ENCODE measurements at regions not wholly inside any gene's neighbourhood (a gene's known extent, or its start where the extent isn't known, plus 50 kb on each side); places are given as distances from the start of the nearest gene placed in this dataset.
"Not testable (repeated sequence)": the region's sequence is repeated elsewhere in the genome, so short reads cannot be mapped to it uniquely, and the experiment has no call there.

DNA sequence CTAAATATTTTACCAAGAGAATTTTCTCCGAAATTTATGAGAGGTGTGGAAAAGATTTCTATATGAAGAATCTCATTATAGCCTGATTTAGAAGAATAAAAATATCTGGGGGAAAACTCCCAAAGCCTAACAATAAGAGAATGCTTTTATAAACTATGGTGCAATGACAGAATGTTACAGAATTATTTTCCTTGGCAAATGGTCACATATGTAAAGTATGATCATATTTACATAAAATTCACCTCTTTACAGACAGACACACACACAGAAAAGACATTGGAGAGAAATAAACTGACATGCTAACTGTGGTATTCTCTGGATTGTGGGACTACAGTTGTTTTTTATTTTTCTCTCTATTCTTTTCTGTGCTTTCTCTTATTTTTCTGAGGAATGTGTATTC, 226.3 kb upstream of the USP24 start:
- Mint-ChIP-seq H3K9me3 (no peaks in the 10 kb centered on the region), H3K4me1 (ENCODE audit: low read depth) (peaks cover 43% of the 10 kb centered on the region), H3K4me3 (no peak overlapping the region), H3K27ac (no peak overlapping the region), H3K36me3 (ENCODE audit: low read depth) (peaks cover 7% of the 10 kb centered on the region), H3K27me3 (ENCODE audit: insufficient read depth) (no peaks in the 10 kb centered on the region)
- TF ChIP-seq, protein P1, sequence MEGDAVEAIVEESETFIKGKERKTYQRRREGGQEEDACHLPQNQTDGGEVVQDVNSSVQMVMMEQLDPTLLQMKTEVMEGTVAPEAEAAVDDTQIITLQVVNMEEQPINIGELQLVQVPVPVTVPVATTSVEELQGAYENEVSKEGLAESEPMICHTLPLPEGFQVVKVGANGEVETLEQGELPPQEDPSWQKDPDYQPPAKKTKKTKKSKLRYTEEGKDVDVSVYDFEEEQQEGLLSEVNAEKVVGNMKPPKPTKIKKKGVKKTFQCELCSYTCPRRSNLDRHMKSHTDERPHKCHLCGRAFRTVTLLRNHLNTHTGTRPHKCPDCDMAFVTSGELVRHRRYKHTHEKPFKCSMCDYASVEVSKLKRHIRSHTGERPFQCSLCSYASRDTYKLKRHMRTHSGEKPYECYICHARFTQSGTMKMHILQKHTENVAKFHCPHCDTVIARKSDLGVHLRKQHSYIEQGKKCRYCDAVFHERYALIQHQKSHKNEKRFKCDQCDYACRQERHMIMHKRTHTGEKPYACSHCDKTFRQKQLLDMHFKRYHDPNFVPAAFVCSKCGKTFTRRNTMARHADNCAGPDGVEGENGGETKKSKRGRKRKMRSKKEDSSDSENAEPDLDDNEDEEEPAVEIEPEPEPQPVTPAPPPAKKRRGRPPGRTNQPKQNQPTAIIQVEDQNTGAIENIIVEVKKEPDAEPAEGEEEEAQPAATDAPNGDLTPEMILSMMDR (IDR thresholded peaks at IDR 0.05), result no peak
- no peak for DNase-seq

DNA sequence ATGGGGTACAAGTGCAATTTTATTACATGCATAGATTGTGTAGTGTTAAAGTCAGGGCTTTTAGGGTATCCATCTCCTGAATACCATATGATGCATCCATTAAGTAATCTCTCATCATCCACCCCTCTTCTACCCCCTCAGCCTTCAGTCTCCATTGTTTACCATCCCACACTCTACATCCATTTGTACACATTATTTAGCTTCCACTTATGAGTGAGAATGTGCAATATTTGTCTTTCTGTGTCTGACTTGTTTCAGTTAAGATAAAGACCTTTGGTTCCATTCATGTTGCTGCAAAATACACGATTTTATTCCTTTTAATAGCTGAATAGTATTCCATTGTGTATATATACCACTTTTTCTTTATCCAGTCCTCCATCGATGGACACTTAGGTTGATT, 222.5 kb upstream of the USP24 start:
- Mint-ChIP-seq H3K27ac (no peak overlapping the region), H3K27me3 (ENCODE audit: insufficient read depth) (no peaks in the 10 kb centered on the region), H3K9me3 (peaks cover 20% of the 10 kb centered on the region), H3K4me1 (ENCODE audit: low read depth) (peaks cover 5% of the 10 kb centered on the region), H3K36me3 (ENCODE audit: low read depth) (peaks cover 35% of the 10 kb centered on the region), H3K4me3 (no peak overlapping the region)
- TF ChIP-seq, protein P1 (IDR thresholded peaks at IDR 0.05), result no peak
- no peak for DNase-seq

DNA sequence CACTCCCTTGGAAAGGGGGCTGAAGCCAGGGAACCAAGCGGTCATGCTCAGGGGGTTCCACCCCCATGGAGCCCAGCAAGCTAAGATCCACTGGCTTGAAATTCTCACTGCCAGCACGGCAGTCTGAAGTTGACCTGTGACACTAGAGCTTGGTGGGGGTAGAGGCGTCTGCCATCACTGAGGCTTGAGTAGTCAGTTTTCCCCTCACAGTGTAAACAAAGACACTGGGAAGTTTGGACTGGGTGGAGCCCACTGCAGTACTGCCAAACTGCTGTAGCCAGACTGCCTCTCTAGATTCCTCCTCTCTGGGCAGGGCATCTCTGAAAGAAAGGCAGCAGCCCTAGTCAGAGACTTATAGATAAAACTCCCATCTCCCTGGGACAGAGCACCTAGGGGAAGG, 215.6 kb upstream of the USP24 start:
- H3K4me3 Mint-ChIP-seq; DNase-seq; H3K27me3 Mint-ChIP-seq (ENCODE audit: insufficient read depth): not testable (repeated sequence)
- peaks cover 65% of the 10 kb centered on the region for H3K4me1 Mint-ChIP-seq (ENCODE audit: low read depth)
- H3K27ac Mint-ChIP-seq, result peak overlapping the region; percentile 92
- peaks cover 35% of the 10 kb centered on the region for H3K36me3 Mint-ChIP-seq (ENCODE audit: low read depth)
- H3K9me3 Mint-ChIP-seq, result peaks cover 16% of the 10 kb centered on the region

DNA sequence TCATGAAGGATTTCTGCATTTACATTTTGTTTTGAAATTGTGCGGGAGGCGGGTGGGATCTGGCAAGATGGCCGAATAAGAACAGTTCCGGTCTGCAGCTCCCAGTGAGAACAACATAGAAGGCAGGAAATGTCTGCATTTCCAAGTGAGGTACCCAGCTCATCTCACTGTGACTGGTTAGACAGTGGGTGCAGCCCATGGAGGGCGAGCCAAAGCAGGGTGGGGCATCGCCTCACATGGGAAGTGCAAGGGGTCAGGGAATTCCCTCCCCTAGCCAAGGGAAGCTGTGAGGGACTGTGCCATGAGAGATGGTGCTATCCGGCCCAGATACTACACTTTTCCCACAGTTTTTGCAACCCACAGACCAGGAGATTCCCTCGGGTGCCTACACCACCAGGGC, 215.0 kb upstream of the USP24 start:
- H3K27me3 Mint-ChIP-seq (ENCODE audit: insufficient read depth), result not testable (repeated sequence)

DNA sequence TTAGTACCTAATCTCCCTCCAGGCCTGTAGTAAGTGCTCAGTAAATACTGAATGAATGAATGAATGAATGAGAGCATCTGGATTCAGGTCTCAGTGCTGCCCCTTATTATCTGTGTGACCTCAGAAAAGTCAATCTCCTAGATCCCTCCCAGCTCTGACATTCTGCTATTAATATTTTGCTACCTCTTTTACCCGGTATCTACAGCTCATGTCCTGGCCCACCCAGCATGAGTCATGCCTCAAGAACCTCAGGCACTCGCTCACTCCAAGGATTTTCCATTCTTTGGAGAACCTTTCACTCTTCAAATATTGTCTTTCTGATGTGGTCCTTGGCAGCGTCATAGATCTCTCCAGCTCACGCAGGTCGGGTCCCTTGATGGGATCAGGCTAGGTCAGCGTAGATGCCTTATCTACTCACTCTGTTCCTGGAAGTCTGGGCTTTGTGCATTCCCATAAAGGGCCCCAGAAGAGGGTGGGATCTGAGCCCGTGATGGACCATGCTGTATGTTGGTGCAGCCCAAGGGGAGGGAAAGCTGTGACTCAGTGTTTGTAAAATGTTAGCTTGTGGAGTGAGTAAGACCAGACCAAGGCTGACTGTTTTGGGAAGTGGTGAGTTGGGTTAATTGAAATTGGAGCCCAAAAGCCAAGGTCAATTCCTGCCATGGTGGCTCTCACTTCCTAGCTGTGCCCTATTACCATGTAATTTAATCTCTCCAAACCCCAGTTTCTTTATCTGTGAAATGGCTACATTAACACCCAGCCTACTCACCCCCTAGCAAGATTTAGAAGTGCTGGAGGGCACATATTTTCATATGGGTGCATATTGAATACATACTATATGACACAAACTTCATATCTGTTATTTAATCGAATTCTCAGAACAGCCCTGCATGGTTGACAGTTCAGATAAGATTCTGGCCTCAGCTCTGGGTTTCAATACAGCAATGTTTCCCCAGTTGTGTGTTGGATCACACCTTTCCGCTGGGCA, 214.1 kb upstream of the USP24 start:
- Mint-ChIP-seq H3K36me3 (ENCODE audit: low read depth) (peaks cover 23% of the 10 kb centered on the region), H3K4me1 (ENCODE audit: low read depth) (peaks cover 65% of the 10 kb centered on the region), H3K27me3 (ENCODE audit: insufficient read depth) (no peaks in the 10 kb centered on the region), H3K4me3 (peak overlapping the region; percentile 62), H3K27ac (peak overlapping the region; percentile 92), H3K9me3 (peaks cover 5% of the 10 kb centered on the region; the same call in 1 of the 2 replicates)
- peak; percentile 98 for DNase-seq
- TF ChIP-seq, protein P1 (IDR thresholded peaks at IDR 0.05), result no peak

More for the DNA sequence above, 215.0 kb upstream of the USP24 start:
- Mint-ChIP-seq H3K4me1 (ENCODE audit: low read depth) (peaks cover 65% of the 10 kb centered on the region), H3K9me3 (peaks cover 11% of the 10 kb centered on the region), H3K4me3 (peak overlapping the region; percentile 62), H3K36me3 (ENCODE audit: low read depth) (peaks cover 30% of the 10 kb centered on the region), H3K27ac (peak overlapping the region; percentile 92)
- not testable (repeated sequence) for DNase-seq

DNA sequence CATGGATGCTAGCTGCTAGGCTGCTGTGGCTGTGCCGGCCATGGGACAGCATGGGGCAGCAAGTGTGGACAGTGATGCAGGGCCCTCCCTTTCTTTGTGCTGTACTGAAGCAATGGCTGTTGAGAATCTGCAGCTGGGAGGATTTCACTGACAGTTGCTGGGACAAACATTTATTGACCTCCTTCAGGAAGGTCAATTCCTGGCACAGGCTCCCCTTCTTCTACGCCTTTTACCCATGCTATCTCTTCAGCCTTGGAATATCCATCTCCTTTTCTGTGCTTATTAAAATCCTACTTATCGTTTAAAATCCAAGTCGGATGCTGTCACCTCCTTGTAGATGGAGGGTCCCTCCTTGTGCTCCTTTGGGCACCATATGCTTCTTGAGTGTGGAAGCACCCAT, 213.1 kb upstream of the USP24 start:
- peaks cover under 1% of the 10 kb centered on the region; the same call in 1 of the 2 replicates for H3K9me3 Mint-ChIP-seq
- H3K4me1 Mint-ChIP-seq (ENCODE audit: low read depth), result peaks cover 74% of the 10 kb centered on the region
- TF ChIP-seq, protein P1 (IDR thresholded peaks at IDR 0.05), result no peak
- H3K36me3 Mint-ChIP-seq (ENCODE audit: low read depth), result peaks cover 17% of the 10 kb centered on the region
- H3K27ac Mint-ChIP-seq, result peak overlapping the region; percentile 92
- no peak overlapping the region for H3K4me3 Mint-ChIP-seq
- H3K27me3 Mint-ChIP-seq (ENCODE audit: insufficient read depth), result no peaks in the 10 kb centered on the region
- DNase-seq, result no peak
